ENCODE measurements at regions not wholly inside any gene's neighbourhood (a gene's known extent, or its start where the extent isn't known, plus 50 kb on each side); places are given as distances from the start of the nearest gene placed in this dataset.

- TF ChIP-seq CTCF (conservative IDR thresholded peaks at IDR 0.05; ENCODE audit: control insufficient read depth, insufficient read depth, low read depth, low read length): no peak
- H3K4me3 ChIP-seq (ENCODE audit: control insufficient read depth, low read depth, low read length): no peak overlapping the region
- DNase-seq (ENCODE audit: low read depth): no peak
Observed at GRCh38 chr4:4753643-4754042, 105.8 kb upstream of the MSX1 start.

- no peak for DNase-seq (ENCODE audit: low read depth)
- TF ChIP-seq CTCF (conservative IDR thresholded peaks at IDR 0.05; ENCODE audit: control insufficient read depth, insufficient read depth, low read depth, low read length): no peak
Observed at GRCh38 chr4:4752576-4753401, 106.7 kb upstream of the MSX1 start.

GRCh38 chr4:4752025-4752424 is 107.4 kb upstream of the MSX1 start:
- no peak overlapping the region for H3K4me3 ChIP-seq (ENCODE audit: control insufficient read depth, low read depth, low read length)
- TF ChIP-seq CTCF (conservative IDR thresholded peaks at IDR 0.05; ENCODE audit: control insufficient read depth, insufficient read depth, low read depth, low read length): no peak
- DNase-seq (ENCODE audit: low read depth): no peak

More at GRCh38 chr4:4752576-4753401, 106.7 kb upstream of the MSX1 start:
- H3K4me3 ChIP-seq (ENCODE audit: control insufficient read depth, low read depth, low read length): no peak overlapping the region

GRCh38 chr4:4750187-4750586 is 109.3 kb upstream of the MSX1 start:
- no peak overlapping the region for H3K4me3 ChIP-seq (ENCODE audit: control insufficient read depth, low read depth, low read length)
- TF ChIP-seq CTCF (conservative IDR thresholded peaks at IDR 0.05; ENCODE audit: control insufficient read depth, insufficient read depth, low read depth, low read length): no peak
- no peak for DNase-seq (ENCODE audit: low read depth)

- no peak for TF ChIP-seq CTCF (conservative IDR thresholded peaks at IDR 0.05; ENCODE audit: control insufficient read depth, insufficient read depth, low read depth, low read length)
- no peak overlapping the region for H3K4me3 ChIP-seq (ENCODE audit: control insufficient read depth, low read depth, low read length)
- DNase-seq (ENCODE audit: low read depth): no peak
Observed at GRCh38 chr4:4749137-4749536, 110.3 kb upstream of the MSX1 start.

GRCh38 chr4:4746444-4746843 is 113.0 kb upstream of the MSX1 start:
- TF ChIP-seq CTCF (conservative IDR thresholded peaks at IDR 0.05; ENCODE audit: control insufficient read depth, insufficient read depth, low read depth, low read length): no peak
- DNase-seq (ENCODE audit: low read depth): no peak
- no peak overlapping the region for H3K4me3 ChIP-seq (ENCODE audit: control insufficient read depth, low read depth, low read length)

Data from fibroblast of mammary gland (primary cell).